Right cardiac atrium (tissue), 5 donors: ENCODE measurements at regions not wholly inside any gene's neighbourhood (a gene's known extent, or its start where the extent isn't known, plus 50 kb on each side); places are given as distances from the start of the nearest gene placed in this dataset.
"Not testable (repeated sequence)": the region's sequence is repeated elsewhere in the genome, so short reads cannot be mapped to it uniquely, and the experiment has no call there.

ENCODE experiments used
- ATAC-seq, 2 donors: fragments of 200-7000 bp; cut with Tn5 transposase; one replicate each; pipeline versions ENCODE4 v1.8.0 to v1.9.1; 2020; ENCODE audit warnings: moderate library complexity in 2 of 2, mild to moderate bottlenecking in 1 of 2
- DNase-seq, 3 donors: peaks; one replicate each; pipeline ENCODE4 v3.0.0-alpha.2; 2020
- H3K27ac ChIP-seq: one replicate; pipeline ENCODE4 v1.5.1; 2013; ENCODE audit warnings: mild to moderate bottlenecking, low read length, control low read depth, moderate library complexity
- H3K27me3 ChIP-seq: one replicate; pipeline ENCODE4 v1.6.1; 2013; ENCODE audit not compliant: control insufficient read depth, insufficient read depth
- H3K4me1 ChIP-seq: one replicate; pipeline ENCODE4 v1.6.1; 2013; ENCODE audit warnings: low read length; ENCODE audit not compliant: control insufficient read depth, insufficient read depth
- H3K4me3 ChIP-seq: one replicate; pipeline ENCODE4 v1.5.1; 2013; ENCODE audit warnings: low read length, control low read depth
- H3K9me3 ChIP-seq: one replicate; pipeline ENCODE4 v1.6.1; 2013; ENCODE audit warnings: low read length; ENCODE audit not compliant: control insufficient read depth
- WGBS: extraction: QIAGEN DNeasy Blood & Tissue Kit; methylation state at CpG from one replicate; pipeline ENCODE4 v1.1.7; 2013; 5-methylcytosine and 5-hydroxymethylcytosine counted together
- intact Hi-C, 4 donors: fragments of 100-400 bp; cut with DNase I; formaldehyde crosslinking; loops; one replicate each; pipeline versions ENCODE4 v1.11.0 to v1.14.0; 2022 to 2023
- donor health status: healthy with polysubstance abuse.
- donor health status: DM: no; HTN: yes; CAD: no.
- donor health status: DM: no; HTN: no; CAD: no.
- donor health status: DM: no; HTN: yes; CAD: no; lungs with severe emphysema.
- donor health status: DM: yes; HTN: yes; CAD: no.

- no peaks in the 10 kb centered on the region for H3K4me1 ChIP-seq
- no peak overlapping the region for H3K4me3 ChIP-seq
- no peak overlapping the region for H3K27ac ChIP-seq
- DNase-seq (no peak), ATAC-seq (no peak)
- intact Hi-C loops = no loop called here
- peaks cover 2% of the 10 kb centered on the region for H3K9me3 ChIP-seq
- no peaks in the 10 kb centered on the region for H3K27me3 ChIP-seq
- 73% methylated on average over 4 of the region's 4 CpGs for WGBS
Observed at GRCh38 chr5:12658871-12659446, 754.7 kb upstream of the CTNND2 start.

- intact Hi-C loops = not testable (repeated sequence)
Observed at GRCh38 chr5:12657914-12658474, 753.7 kb upstream of the CTNND2 start.

GRCh38 chr5:12655675-12656074, 751.4 kb upstream of the CTNND2 start:
- no peaks in the 10 kb centered on the region for H3K9me3 ChIP-seq
- WGBS = 64% methylated on average over 3 of the region's 3 CpGs
- intact Hi-C loops = no loop called here
- no peak overlapping the region for H3K27ac ChIP-seq
- H3K4me3 ChIP-seq = no peak overlapping the region
- ATAC-seq (no peak), DNase-seq (no peak)
- H3K27me3 ChIP-seq = no peaks in the 10 kb centered on the region
- H3K4me1 ChIP-seq = no peaks in the 10 kb centered on the region

More at GRCh38 chr5:12657914-12658474, 753.7 kb upstream of the CTNND2 start:
- H3K9me3 ChIP-seq, ATAC-seq, DNase-seq, H3K4me1 ChIP-seq, H3K27me3 ChIP-seq, H3K27ac ChIP-seq, H3K4me3 ChIP-seq: not testable (repeated sequence)
- 70% methylated on average over 4 of the region's 4 CpGs for WGBS

- Histone ChIP-seq H3K27ac (no peak overlapping the region), H3K4me1 (no peaks in the 10 kb centered on the region), H3K27me3 (no peaks in the 10 kb centered on the region), H3K4me3 (no peak overlapping the region), H3K9me3 (peaks cover 1% of the 10 kb centered on the region)
- ATAC-seq (no peak), DNase-seq (no peak)
- intact Hi-C loops = no loop called here
- 70% methylated on average over 4 of the region's 4 CpGs for WGBS
Observed at GRCh38 chr5:12652201-12652600, 748.0 kb upstream of the CTNND2 start.

- 63% methylated on average over 1 of the region's 1 CpG for WGBS
- Histone ChIP-seq H3K27me3 (no peaks in the 10 kb centered on the region), H3K27ac (no peak overlapping the region), H3K4me1 (no peaks in the 10 kb centered on the region), H3K9me3 (peaks cover 3% of the 10 kb centered on the region), H3K4me3 (no peak overlapping the region)
- intact Hi-C loops = no loop called here
- ATAC-seq (no peak), DNase-seq (no peak)
Observed at GRCh38 chr5:12648558-12648957, 744.3 kb upstream of the CTNND2 start.

GRCh38 chr5:12647613-12648012, 743.4 kb upstream of the CTNND2 start:
- Histone ChIP-seq H3K9me3 (peaks cover 3% of the 10 kb centered on the region), H3K4me3 (no peak overlapping the region), H3K27ac (no peak overlapping the region), H3K4me1 (no peaks in the 10 kb centered on the region), H3K27me3 (no peaks in the 10 kb centered on the region)
- WGBS = 79% methylated on average over 4 of the region's 4 CpGs
- DNase-seq = no peak
- ATAC-seq = no peak
- intact Hi-C loops = no loop called here

GRCh38 chr5:12645582-12645981, 741.3 kb upstream of the CTNND2 start:
- DNase-seq (no peak), ATAC-seq (no peak)
- H3K4me3 ChIP-seq = no peak overlapping the region
- intact Hi-C loops = no loop called here
- H3K27ac ChIP-seq = no peak overlapping the region
- H3K9me3 ChIP-seq = peaks cover 3% of the 10 kb centered on the region
- H3K27me3 ChIP-seq = no peaks in the 10 kb centered on the region
- no peaks in the 10 kb centered on the region for H3K4me1 ChIP-seq

- H3K27ac ChIP-seq = no peak overlapping the region
- ATAC-seq = no peak
- no peaks in the 10 kb centered on the region for H3K4me1 ChIP-seq
- no peaks in the 10 kb centered on the region for H3K27me3 ChIP-seq
- intact Hi-C loops = no loop called here
- no peak overlapping the region for H3K4me3 ChIP-seq
- DNase-seq = no peak
- H3K9me3 ChIP-seq = peaks cover 2% of the 10 kb centered on the region
- WGBS = 69% methylated on average over 5 of the region's 5 CpGs
Observed at GRCh38 chr5:12636209-12636608, 732.0 kb upstream of the CTNND2 start.

GRCh38 chr5:12626556-12626955, 722.3 kb upstream of the CTNND2 start:
- Histone ChIP-seq H3K9me3 (peaks cover 3% of the 10 kb centered on the region), H3K4me3 (no peak overlapping the region), H3K27me3 (no peaks in the 10 kb centered on the region), H3K4me1 (no peaks in the 10 kb centered on the region), H3K27ac (no peak overlapping the region)
- WGBS = 88% methylated on average over 5 of the region's 5 CpGs
- intact Hi-C loops = no loop called here
- no peak for DNase-seq
- ATAC-seq = no peak

GRCh38 chr5:12625667-12626263, 721.5 kb upstream of the CTNND2 start:
- H3K27ac ChIP-seq = no peak overlapping the region
- ATAC-seq = no peak
- no peaks in the 10 kb centered on the region for H3K4me1 ChIP-seq
- intact Hi-C loops = no loop called here
- no peaks in the 10 kb centered on the region for H3K27me3 ChIP-seq
- H3K4me3 ChIP-seq = no peak overlapping the region
- WGBS = 65% methylated on average over 8 of the region's 8 CpGs
- peaks cover 3% of the 10 kb centered on the region for H3K9me3 ChIP-seq
- no peak for DNase-seq

GRCh38 chr5:12624776-12625560, 720.7 kb upstream of the CTNND2 start:
- H3K4me3 ChIP-seq = no peak overlapping the region
- intact Hi-C loops = no loop called here
- no peak for ATAC-seq

More at GRCh38 chr5:12624776-12625560, 720.7 kb upstream of the CTNND2 start:
- no peak for DNase-seq
- Histone ChIP-seq H3K4me1 (no peaks in the 10 kb centered on the region), H3K9me3 (peaks cover 3% of the 10 kb centered on the region), H3K27ac (no peak overlapping the region), H3K27me3 (no peaks in the 10 kb centered on the region)
- WGBS = 79% methylated on average over 4 of the region's 4 CpGs
